ENCODE measurements at regions not wholly inside any gene's neighbourhood (a gene's known extent, or its start where the extent isn't known, plus 50 kb on each side); places are given as distances from the start of the nearest gene placed in this dataset.

- TF ChIP-seq POLR2A (IDR thresholded peaks at IDR 0.05) (no peak), CTCF (IDR thresholded peaks at IDR 0.05) (no peak)
Observed at GRCh38 chr18:33873112-33873511, 295.1 kb downstream of the ASXL3 start.

All from tibial nerve (tissue), 3 donors.